Activated B cell treated with CpG ODN at 0.5 μM for 24 hours (primary cell): ENCODE measurements at regions not wholly inside any gene's neighbourhood (a gene's known extent, or its start where the extent isn't known, plus 50 kb on each side); places are given as distances from the start of the nearest gene placed in this dataset.
"Not testable (repeated sequence)": the region's sequence is repeated elsewhere in the genome, so short reads cannot be mapped to it uniquely, and the experiment has no call there.

ENCODE experiments used
- ATAC-seq: fragments of 200-7000 bp; cut with Tn5 transposase; one replicate; pipeline ENCODE4 v1.10.0; 2021; ENCODE audit warnings: low read depth, mild to moderate bottlenecking, moderate library complexity
- CTCF ChIA-PET: fragments of 350-600 bp; sonication (Branson Sonifier 250); formaldehyde crosslinking; loops from one replicate; lab custom pipeline; 2021; ENCODE audit warnings: antibody characterized with exemption; lab: Charles Lee
- POLR2A ChIA-PET: fragments of 350-600 bp; sonication (Branson Sonifier 250); formaldehyde crosslinking; loops from one replicate; lab custom pipeline; 2021; ENCODE audit warnings: antibody characterized with exemption; lab: Charles Lee
- DNase-seq: peaks from one replicate; pipeline ENCODE4 v3.0.0; 2022
- H3K27ac Mint-ChIP-seq: one replicate; pipeline ENCODE4 v1.8.0; 2020; ENCODE audit warnings: mixed read lengths
- H3K27me3 Mint-ChIP-seq: one replicate; pipeline ENCODE4 v1.8.0; 2021; ENCODE audit warnings: mixed read lengths
- H3K36me3 Mint-ChIP-seq: one replicate; pipeline ENCODE4 v1.8.0; 2021; ENCODE audit warnings: low read depth, mixed read lengths
- H3K4me1 Mint-ChIP-seq: one replicate; pipeline ENCODE4 v1.8.0; 2021; ENCODE audit warnings: mixed read lengths
- H3K4me3 Mint-ChIP-seq: one replicate; pipeline ENCODE4 v1.8.0; 2020; ENCODE audit warnings: mild to moderate bottlenecking, mixed read lengths
- H3K9me3 Mint-ChIP-seq: one replicate; pipeline ENCODE4 v1.8.0; 2020; ENCODE audit warnings: mixed read lengths
- intact Hi-C: fragments of 100-400 bp; cut with micrococcal nuclease; formaldehyde crosslinking; loops from one replicate; pipeline ENCODE4 v1.15.1; 2024
- TF ChIP-seq, protein P1 (sequence below): fragments of 200-600 bp; IDR thresholded peaks from one replicate; pipeline ENCODE4 v1.8.0; 2022; ENCODE audit warnings: antibody characterized with exemption, mild to moderate bottlenecking

- intact Hi-C loops = no loop called here
- peaks cover 68% of the 10 kb centered on the region for H3K36me3 Mint-ChIP-seq
- H3K4me1 Mint-ChIP-seq = no peaks in the 10 kb centered on the region
- DNase-seq = no peak
- POLR2A ChIA-PET = no interaction called here
- no peak for ATAC-seq
- no peaks in the 10 kb centered on the region for H3K27me3 Mint-ChIP-seq
- CTCF ChIA-PET = no interaction called here
- no peak overlapping the region for H3K4me3 Mint-ChIP-seq
- TF ChIP-seq, protein P1, sequence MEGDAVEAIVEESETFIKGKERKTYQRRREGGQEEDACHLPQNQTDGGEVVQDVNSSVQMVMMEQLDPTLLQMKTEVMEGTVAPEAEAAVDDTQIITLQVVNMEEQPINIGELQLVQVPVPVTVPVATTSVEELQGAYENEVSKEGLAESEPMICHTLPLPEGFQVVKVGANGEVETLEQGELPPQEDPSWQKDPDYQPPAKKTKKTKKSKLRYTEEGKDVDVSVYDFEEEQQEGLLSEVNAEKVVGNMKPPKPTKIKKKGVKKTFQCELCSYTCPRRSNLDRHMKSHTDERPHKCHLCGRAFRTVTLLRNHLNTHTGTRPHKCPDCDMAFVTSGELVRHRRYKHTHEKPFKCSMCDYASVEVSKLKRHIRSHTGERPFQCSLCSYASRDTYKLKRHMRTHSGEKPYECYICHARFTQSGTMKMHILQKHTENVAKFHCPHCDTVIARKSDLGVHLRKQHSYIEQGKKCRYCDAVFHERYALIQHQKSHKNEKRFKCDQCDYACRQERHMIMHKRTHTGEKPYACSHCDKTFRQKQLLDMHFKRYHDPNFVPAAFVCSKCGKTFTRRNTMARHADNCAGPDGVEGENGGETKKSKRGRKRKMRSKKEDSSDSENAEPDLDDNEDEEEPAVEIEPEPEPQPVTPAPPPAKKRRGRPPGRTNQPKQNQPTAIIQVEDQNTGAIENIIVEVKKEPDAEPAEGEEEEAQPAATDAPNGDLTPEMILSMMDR = no peak
- H3K9me3 Mint-ChIP-seq = peaks cover 2% of the 10 kb centered on the region
- H3K27ac Mint-ChIP-seq = peak overlapping the region; percentile 18
These were observed 448.0 kb upstream of the AMELY start for GRCh38 chrY:7359520-7359919.

DNA sequence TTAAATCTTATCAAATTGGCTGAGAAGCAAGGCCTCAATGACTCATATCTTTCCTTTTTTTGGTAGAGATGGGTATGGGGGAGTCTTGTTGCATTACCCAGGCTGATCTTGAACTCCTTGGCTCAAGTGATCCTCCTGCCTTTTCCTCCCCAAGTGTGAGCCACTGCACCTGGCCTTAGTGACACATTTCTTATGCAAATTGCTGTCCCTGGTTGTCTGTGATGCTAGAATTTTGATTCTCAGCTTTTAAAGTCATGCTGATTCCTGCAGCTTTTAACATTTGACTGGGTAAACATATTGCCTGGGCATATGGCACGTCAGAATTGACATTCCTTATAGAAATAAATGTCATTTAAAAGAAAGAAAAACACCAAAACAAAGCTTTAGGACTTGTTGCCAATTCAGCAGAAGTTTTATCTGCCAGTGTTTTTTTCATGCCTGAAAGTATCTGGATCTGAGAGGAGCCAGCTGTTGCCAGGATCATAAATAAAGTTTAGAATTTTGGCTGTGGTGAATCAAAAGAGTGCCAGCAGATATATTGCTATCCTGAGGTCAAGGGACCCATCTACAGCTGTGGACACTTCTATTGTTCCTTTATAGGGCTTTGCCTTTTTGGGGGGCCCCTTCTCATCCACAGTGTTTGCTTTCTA is 446.7 kb upstream of the AMELY start:
- peaks cover 63% of the 10 kb centered on the region for H3K36me3 Mint-ChIP-seq
- no peak overlapping the region for H3K4me3 Mint-ChIP-seq
- ChIA-PET POLR2A (no interaction called here), CTCF (no interaction called here)
- TF ChIP-seq, protein P1 = no peak
- no peak for ATAC-seq
- intact Hi-C loops = no loop called here
- no peaks in the 10 kb centered on the region for H3K27me3 Mint-ChIP-seq
- no peak overlapping the region for H3K27ac Mint-ChIP-seq
- H3K9me3 Mint-ChIP-seq = peaks cover 2% of the 10 kb centered on the region
- no peaks in the 10 kb centered on the region for H3K4me1 Mint-ChIP-seq
- no peak for DNase-seq

- H3K4me1 Mint-ChIP-seq, intact Hi-C loops, POLR2A ChIA-PET, H3K27me3 Mint-ChIP-seq, DNase-seq, H3K4me3 Mint-ChIP-seq, ATAC-seq, H3K27ac Mint-ChIP-seq, H3K9me3 Mint-ChIP-seq, CTCF ChIA-PET: not testable (repeated sequence)
- peaks cover 59% of the 10 kb centered on the region for H3K36me3 Mint-ChIP-seq
These were observed 444.3 kb upstream of the AMELY start for GRCh38 chrY:7355891-7356290.

DNA sequence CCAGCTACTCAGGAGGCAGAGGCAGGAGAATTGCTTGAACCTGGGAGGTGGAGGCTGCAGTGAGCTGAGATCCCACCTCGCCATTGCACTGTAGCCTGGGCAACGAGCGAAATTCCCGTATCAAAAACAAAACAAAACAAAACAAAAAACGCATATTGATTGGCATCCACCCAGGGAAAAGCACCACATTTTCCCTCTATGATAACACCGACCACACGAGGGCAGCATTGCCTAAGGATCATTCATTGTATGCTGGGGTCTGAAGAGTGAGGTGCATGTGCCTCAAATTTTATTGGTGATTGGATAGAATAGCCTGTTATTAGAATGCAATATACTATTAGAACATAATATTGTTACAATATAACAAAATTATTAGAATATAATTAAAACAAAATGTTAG is 433.1 kb upstream of the AMELY start:
- POLR2A ChIA-PET = no interaction called here
- H3K27ac Mint-ChIP-seq = no peak overlapping the region
- no peak for ATAC-seq
- peaks cover 7% of the 10 kb centered on the region for H3K4me1 Mint-ChIP-seq
- CTCF ChIA-PET = interaction anchor here (0.6 to 1.2 kb wide), 2 partner anchors 474 to 1371 kb away, joined by 4 read pairs; no protein-coding TSS in a partner anchor
- intact Hi-C loops = loop anchor here (1.0 to 10.0 kb wide), 5 partner anchors 71 to 1560 kb away; no protein-coding TSS in a partner anchor
- no peak overlapping the region for H3K4me3 Mint-ChIP-seq
- TF ChIP-seq, protein P1 = no peak
- no peaks in the 10 kb centered on the region for H3K9me3 Mint-ChIP-seq
- DNase-seq = peak; percentile 24
- H3K36me3 Mint-ChIP-seq = peaks cover 25% of the 10 kb centered on the region
- H3K27me3 Mint-ChIP-seq = no peaks in the 10 kb centered on the region

- Mint-ChIP-seq H3K4me3 (no peak overlapping the region), H3K27me3 (no peaks in the 10 kb centered on the region), H3K27ac (no peak overlapping the region), H3K4me1 (peaks cover 16% of the 10 kb centered on the region), H3K36me3 (peaks cover 22% of the 10 kb centered on the region), H3K9me3 (no peaks in the 10 kb centered on the region)
- ATAC-seq (no peak), DNase-seq (no peak)
- ChIA-PET CTCF (interaction anchor here (0.6 kb wide), 1 partner anchor 475 kb away, joined by 3 read pairs; no protein-coding TSS in a partner anchor), POLR2A (no interaction called here)
- TF ChIP-seq, protein P1 = no peak
- intact Hi-C loops = loop anchor here (5.0 to 10.0 kb wide), 2 partner anchors 381 to 1562 kb away; no protein-coding TSS in a partner anchor
These were observed 431.7 kb upstream of the AMELY start for GRCh38 chrY:7343261-7343660.

GRCh38 chrY:7342732-7343131 is 431.2 kb upstream of the AMELY start:
- H3K4me3 Mint-ChIP-seq, ATAC-seq, H3K9me3 Mint-ChIP-seq, DNase-seq, H3K27ac Mint-ChIP-seq, H3K27me3 Mint-ChIP-seq, POLR2A ChIA-PET: not testable (repeated sequence)
- peaks cover 17% of the 10 kb centered on the region for H3K4me1 Mint-ChIP-seq
- peaks cover 27% of the 10 kb centered on the region for H3K36me3 Mint-ChIP-seq
- CTCF ChIA-PET = interaction anchor here (0.6 kb wide), 1 partner anchor 476 kb away, joined by 3 read pairs; no protein-coding TSS in a partner anchor
- intact Hi-C loops = loop anchor here (5.0 to 10.0 kb wide), 2 partner anchors 380 to 1562 kb away; no protein-coding TSS in a partner anchor
